GM12878 (cell line): ENCODE measurements at regions not wholly inside any gene's neighbourhood (a gene's known extent, or its start where the extent isn't known, plus 50 kb on each side); places are given as distances from the start of the nearest gene placed in this dataset.
"Not testable (repeated sequence)": the region's sequence is repeated elsewhere in the genome, so short reads cannot be mapped to it uniquely, and the experiment has no call there.

Source experiments
- ATAC-seq: fragments of 200-7000 bp; cut with Tn5 transposase; 3 replicates; pipeline ENCODE4 v1.9.1; 2020; ENCODE audit warnings: mild to moderate bottlenecking, moderate library complexity
- BruUV-seq: library from RNA; stranded (reverse); fragments of 400-500 nt; replicated peaks from 2 replicates; lab custom pipeline; 2021; lab: Mats Ljungman, UMichigan
- CTCF ChIA-PET: fragments of 300-600 bp; sonication (Branson Sonifier 250); formaldehyde crosslinking; extraction: SDS; loops from one replicate; lab custom pipeline; 2021; ENCODE audit warnings: inconsistent platforms; lab: Yijun Ruan, JAX
- POLR2A ChIA-PET: fragments of 350-600 bp; formaldehyde crosslinking; extraction: SDS; loops from one replicate; lab custom pipeline; 2021; ENCODE audit warnings: inconsistent platforms; lab: Charles Lee
- RAD21 ChIA-PET: fragments of 300-600 bp; sonication (Branson Sonifier 250); formaldehyde crosslinking; loops from one replicate; lab custom pipeline; 2023; ENCODE audit warnings: antibody characterized with exemption; ENCODE audit not compliant: unreplicated experiment; lab: Charles Lee
- SMC1A ChIA-PET: fragments of 300-600 bp; sonication (Branson Sonifier 250); formaldehyde crosslinking; loops from one replicate; lab custom pipeline; 2023; ENCODE audit not compliant: unreplicated experiment, uncharacterized antibody; lab: Charles Lee
- DNase-seq: peaks from one replicate; pipeline ENCODE4 v3.0.0-alpha.2; 2011; ENCODE audit warnings: low read depth, low spot score
- FAIRE-seq: peaks from 3 replicates; lab custom pipeline; 2011; peaks lifted over from hg19 to GRCh38; lab: Jason Lieb, UNC
- H2AFZ ChIP-seq: 2 replicates; pipeline ENCODE4 v1.6.0; 2011; ENCODE audit warnings: low read depth, low read length, control low read depth; ENCODE audit not compliant: control insufficient read depth
- H3K27ac ChIP-seq: 2 replicates; pipeline ENCODE4 v1.5.1; 2011; ENCODE audit warnings: control low read depth; ENCODE audit not compliant: control insufficient read depth, insufficient read depth
- H3K27me3 ChIP-seq, 2 experiments: replicated peaks in 1 of 2; 2 replicates each; pipeline versions ENCODE4 v1.6.0 to v1.6.1; 2011; ENCODE audit warnings: low read length in 1 of 2; ENCODE audit not compliant: control insufficient read depth in 2 of 2, insufficient read depth in 2 of 2
- H3K36me3 ChIP-seq, 2 experiments: 2 replicates each; pipeline ENCODE4 v1.5.1; 2011; ENCODE audit warnings: low read length in 1 of 2; ENCODE audit not compliant: control insufficient read depth in 2 of 2, insufficient read depth in 2 of 2
- H3K4me1 ChIP-seq: 2 replicates; pipeline ENCODE4 v1.6.1; 2011; ENCODE audit warnings: mild to moderate bottlenecking, low read length, moderate library complexity, mixed read lengths; ENCODE audit not compliant: control insufficient read depth, insufficient read depth
- H3K4me2 ChIP-seq: 2 replicates; pipeline ENCODE4 v1.6.0; 2011; ENCODE audit warnings: control low read depth; ENCODE audit not compliant: control insufficient read depth, insufficient read depth
- H3K4me3 ChIP-seq: fragments of 200-600 bp; sonication (generic); 2 replicates; pipeline ENCODE4 v1.5.1; 2016
- H3K79me2 ChIP-seq: 2 replicates; pipeline ENCODE4 v1.6.0; 2011; ENCODE audit warnings: low read length; ENCODE audit not compliant: control insufficient read depth, insufficient read depth
- H3K9ac ChIP-seq: 2 replicates; pipeline ENCODE4 v1.8.0; 2011; ENCODE audit warnings: low read length, control low read depth, mixed read lengths; ENCODE audit not compliant: control insufficient read depth, insufficient read depth
- H3K9me3 ChIP-seq: replicated peaks from 3 replicates; pipeline ENCODE4 v1.5.1; 2011; ENCODE audit warnings: mild to moderate bottlenecking, low read length; ENCODE audit not compliant: control insufficient read depth, insufficient read depth
- H4K20me1 ChIP-seq: 2 replicates; pipeline ENCODE4 v1.6.0; 2011; ENCODE audit not compliant: control insufficient read depth, insufficient read depth
- HCFC1 ChIP-seq: fragments of 150-350 bp; IDR thresholded peaks from 2 replicates; pipeline ENCODE4 v1.6.1; 2014; ENCODE audit warnings: low read length
- PML ChIP-seq: IDR thresholded peaks from 2 replicates; pipeline ENCODE4 v1.6.1; 2012; ENCODE audit warnings: low read length, inconsistent platforms
- POLR2A ChIP-seq: IDR thresholded peaks from 2 replicates; pipeline ENCODE4 v1.6.1; 2011; ENCODE audit warnings: low read depth, mild to moderate bottlenecking, low read length
- SRF ChIP-seq, 2 experiments: IDR thresholded peaks; 2 replicates each; pipeline ENCODE4 v1.6.1; 2011; ENCODE audit warnings: low read depth in 2 of 2, low read length in 2 of 2, mild to moderate bottlenecking in 1 of 2, moderate library complexity in 1 of 2
- STAT1 ChIP-seq: fragments of 450-650 bp; conservative IDR thresholded peaks from 2 replicates; pipeline ENCODE4 v1.6.1; 2014; ENCODE audit warnings: antibody characterized with exemption, mild to moderate bottlenecking
- WGBS: methylation state at CpG from one replicate; pipeline ENCODE4 v1.1.6; 2016; ENCODE audit warnings: low lambda C conversion rate; ENCODE audit not compliant: insufficient replicate concordance, insufficient coverage; ENCODE audit errors: missing lambda C conversion rate; 5-methylcytosine and 5-hydroxymethylcytosine counted together
- in situ Hi-C: fragments of 300-500 bp; cut with MboI; formaldehyde crosslinking; loops from 9 replicates; pipeline ENCODE4 v1.14.3; 2018; ENCODE audit warnings: mixed read lengths
- intact Hi-C: fragments of 100-400 bp; cut with micrococcal nuclease; formaldehyde crosslinking; loops from one replicate; pipeline ENCODE4 v1.14.2; 2022; ENCODE audit not compliant: unreplicated experiment

DNA sequence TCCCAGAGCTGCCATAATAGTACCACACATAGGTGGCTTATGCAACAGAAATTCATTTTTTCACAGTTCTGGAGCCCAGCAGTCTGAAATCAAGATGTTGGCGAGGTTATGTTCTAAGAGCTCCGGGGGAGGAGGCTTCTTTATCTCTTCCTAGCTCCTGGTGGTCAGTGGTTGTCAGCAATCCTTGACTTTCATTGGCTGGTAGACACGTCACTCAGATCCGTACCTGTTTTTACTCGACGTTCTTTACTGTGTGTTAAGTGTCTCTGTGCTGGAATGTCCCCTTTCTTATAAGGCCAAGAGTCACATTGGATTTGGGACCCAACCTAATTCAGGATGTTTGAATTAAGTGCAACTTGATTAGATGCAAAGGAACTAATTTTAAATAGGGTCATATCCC, 218.5 kb upstream of the CNTN3 start:
- Histone ChIP-seq H3K9ac (no peak overlapping the region), H2AFZ (no peak overlapping the region), H3K36me3 (no peaks in the 10 kb centered on the region), H3K79me2 (no peaks in the 10 kb centered on the region), H3K4me1 (no peaks in the 10 kb centered on the region), H4K20me1 (no peaks in the 10 kb centered on the region), H3K9me3 (no peaks in the 10 kb centered on the region), H3K27ac (no peak overlapping the region), H3K4me3 (no peak overlapping the region), H3K27me3 (no peaks in the 10 kb centered on the region), H3K4me2 (no peak overlapping the region)
- in situ Hi-C loops, result no loop called here
- ChIA-PET RAD21 (no interaction called here), CTCF (interaction anchor here (1.0 kb wide), 1 partner anchor 9 kb away, joined by 3 read pairs; no protein-coding TSS in a partner anchor), POLR2A (no interaction called here), SMC1A (no interaction called here)
- no peak for FAIRE-seq
- intact Hi-C loops, result no loop called here
- no TSS peak for BruUV-seq
- no peak for TF ChIP-seq SRF (IDR thresholded peaks at IDR 0.05; ENCODE audit: low read depth in 2 of 2, low read length in 2 of 2)
- no peak for TF ChIP-seq STAT1
- no peak for TF ChIP-seq PML
- no peak for TF ChIP-seq POLR2A
- TF ChIP-seq HCFC1, result no peak
- DNase-seq, result no peak
- 30% methylated on average over 6 of the region's 6 CpGs for WGBS
- no peak for ATAC-seq

- intact Hi-C loops, H3K36me3 ChIP-seq, H2AFZ ChIP-seq, DNase-seq, H4K20me1 ChIP-seq, POLR2A ChIA-PET, H3K4me3 ChIP-seq, H3K9me3 ChIP-seq, H3K27me3 ChIP-seq, H3K9ac ChIP-seq, BruUV-seq, H3K27ac ChIP-seq, H3K4me2 ChIP-seq, H3K4me1 ChIP-seq, RAD21 ChIA-PET, FAIRE-seq, SMC1A ChIA-PET, H3K79me2 ChIP-seq, CTCF ChIA-PET, in situ Hi-C loops, ATAC-seq: not testable (repeated sequence)
- 42% methylated on average over 5 of the region's 5 CpGs for WGBS
Observed at GRCh38 chr3:74830845-74831244, 216.4 kb upstream of the CNTN3 start.

DNA sequence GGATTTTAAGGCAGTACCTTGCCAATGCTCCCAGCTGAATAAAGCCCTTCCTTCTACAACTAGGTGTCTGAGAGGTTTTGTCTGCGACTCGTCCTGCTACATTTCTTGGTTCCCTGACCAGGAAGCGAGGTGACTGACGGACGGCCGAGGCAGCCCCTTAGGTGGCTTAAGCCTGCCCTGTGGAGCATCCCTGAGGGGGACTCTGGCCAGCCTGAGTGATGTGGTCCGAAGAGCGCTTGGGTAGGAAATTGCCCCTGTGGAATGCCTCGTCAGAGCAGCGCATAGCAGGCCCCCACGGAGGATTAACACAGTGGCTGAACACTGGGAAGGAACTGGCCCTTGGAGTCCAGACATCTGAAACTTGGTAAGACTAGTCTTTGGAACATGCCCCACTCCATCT, 210.9 kb upstream of the CNTN3 start:
- CTCF ChIA-PET, intact Hi-C loops, DNase-seq, H3K4me1 ChIP-seq, in situ Hi-C loops, H3K36me3 ChIP-seq, H3K27me3 ChIP-seq, H3K9ac ChIP-seq, H3K4me3 ChIP-seq, H3K27ac ChIP-seq, POLR2A ChIA-PET, RAD21 ChIA-PET, H3K4me2 ChIP-seq, ATAC-seq, SMC1A ChIA-PET, BruUV-seq, H4K20me1 ChIP-seq, H3K79me2 ChIP-seq, H2AFZ ChIP-seq, FAIRE-seq, H3K9me3 ChIP-seq: not testable (repeated sequence)
- 58% methylated on average over 11 of the region's 11 CpGs for whole genome bisulfite sequencing
